ENCODE measurements at regions not wholly inside any gene's neighbourhood (a gene's known extent, or its start where the extent isn't known, plus 50 kb on each side); places are given as distances from the start of the nearest gene placed in this dataset.
"Not testable (repeated sequence)": the region's sequence is repeated elsewhere in the genome, so short reads cannot be mapped to it uniquely, and the experiment has no call there.

GRCh38 chrX:39067866-39068265 lies 266.6 kb downstream of the MID1IP1 start:
- H2AFZ ChIP-seq (ENCODE audit: low read depth, low read length, severe bottlenecking), result no peak overlapping the region
- H4K20me1 ChIP-seq (ENCODE audit: low read depth, low read length), result no peaks in the 10 kb centered on the region
- H3K9me3 ChIP-seq (ENCODE audit: insufficient read depth, low read length), result no peaks in the 10 kb centered on the region
- H3K4me2 ChIP-seq (ENCODE audit: low read depth, low read length, poor library complexity, severe bottlenecking), result no peak overlapping the region
- TF ChIP-seq EZH2phosphoT487 (conservative IDR thresholded peaks at IDR 0.05; ENCODE audit: low read length) (no peak), CTCF (IDR thresholded peaks at IDR 0.05; ENCODE audit: insufficient read depth, low read length, poor library complexity, severe bottlenecking) (no peak)
- H3F3A ChIP-seq (ENCODE audit: insufficient read depth), result no peaks in the 10 kb centered on the region
- H3K27me3 ChIP-seq (ENCODE audit: low read length), result no peaks in the 10 kb centered on the region
- no peak overlapping the region for H3K9ac ChIP-seq (ENCODE audit: low read length)
- H3K9me2 ChIP-seq (replicated peaks; ENCODE audit: insufficient read depth, low read length), result no peaks in the 10 kb centered on the region
- no peaks in the 10 kb centered on the region for H3K79me2 ChIP-seq (ENCODE audit: insufficient read depth, low read length)
- no peak overlapping the region for H3K4me3 ChIP-seq (ENCODE audit: insufficient read depth, low read length, poor library complexity, severe bottlenecking)
- no peak overlapping the region for H3K27ac ChIP-seq (ENCODE audit: low read depth, low read length)
- no peaks in the 10 kb centered on the region for H3K36me3 ChIP-seq (ENCODE audit: low read length)

DNA sequence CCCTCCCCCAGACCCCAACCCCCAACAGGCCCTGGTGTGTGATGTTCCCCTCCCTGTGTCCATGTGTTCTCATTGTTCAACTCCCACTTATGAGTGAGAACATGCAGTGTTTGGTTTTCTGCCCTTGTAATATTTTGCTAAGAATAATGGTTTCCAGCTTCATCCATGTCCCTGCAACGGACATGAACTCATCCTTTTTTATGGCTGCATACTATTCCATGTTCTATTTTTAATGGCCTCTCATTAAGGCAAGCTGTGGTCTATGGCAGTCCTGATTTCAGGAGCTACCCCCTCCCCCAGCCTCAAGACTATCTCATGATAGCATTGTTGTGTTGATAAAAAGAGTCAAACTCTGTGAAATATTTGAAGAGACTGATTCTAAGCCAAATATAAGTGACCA lies 267.4 kb downstream of the MID1IP1 start:
- not testable (repeated sequence) for H3K36me3 ChIP-seq (ENCODE audit: low read length); H3K79me2 ChIP-seq (ENCODE audit: insufficient read depth, low read length); H3K4me2 ChIP-seq (ENCODE audit: low read depth, low read length, poor library complexity, severe bottlenecking); H3K9ac ChIP-seq (ENCODE audit: low read length); H3K27me3 ChIP-seq (ENCODE audit: low read length); H2AFZ ChIP-seq (ENCODE audit: low read depth, low read length, severe bottlenecking); H4K20me1 ChIP-seq (ENCODE audit: low read depth, low read length); H3K9me3 ChIP-seq (ENCODE audit: insufficient read depth, low read length); H3K27ac ChIP-seq (ENCODE audit: low read depth, low read length); H3K4me3 ChIP-seq (ENCODE audit: insufficient read depth, low read length, poor library complexity, severe bottlenecking); H3K9me2 ChIP-seq (replicated peaks; ENCODE audit: insufficient read depth, low read length); H3F3A ChIP-seq (ENCODE audit: insufficient read depth)

DNA sequence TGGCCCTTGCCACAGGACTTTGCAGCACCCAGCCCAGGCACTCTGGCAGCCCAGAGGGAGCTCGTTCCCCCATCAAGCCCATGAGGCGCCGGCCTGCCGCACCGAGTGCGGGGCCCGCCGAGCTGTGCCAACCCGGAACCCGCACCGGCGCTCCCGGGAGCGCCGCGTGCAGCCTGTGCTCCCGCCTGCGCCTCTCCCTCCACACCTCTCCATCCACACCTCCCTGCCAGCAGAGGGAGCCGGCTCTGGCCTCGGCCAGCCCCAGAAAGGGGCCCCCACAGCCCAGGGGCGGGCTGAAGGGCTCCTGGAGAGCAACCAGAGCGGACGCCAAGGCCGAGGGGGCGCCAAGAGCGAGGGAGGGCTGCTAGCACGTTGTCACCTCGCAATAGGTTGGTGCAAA lies 268.8 kb downstream of the MID1IP1 start:
- Histone ChIP-seq H2AFZ (ENCODE audit: low read depth, low read length, severe bottlenecking) (no peak overlapping the region), H4K20me1 (ENCODE audit: low read depth, low read length) (no peaks in the 10 kb centered on the region), H3K79me2 (ENCODE audit: insufficient read depth, low read length) (no peaks in the 10 kb centered on the region), H3F3A (ENCODE audit: insufficient read depth) (no peaks in the 10 kb centered on the region), H3K4me2 (ENCODE audit: low read depth, low read length, poor library complexity, severe bottlenecking) (no peak overlapping the region), H3K27ac (ENCODE audit: low read depth, low read length) (no peak overlapping the region), H3K27me3 (ENCODE audit: low read length) (no peaks in the 10 kb centered on the region), H3K4me3 (ENCODE audit: insufficient read depth, low read length, poor library complexity, severe bottlenecking) (no peak overlapping the region), H3K36me3 (ENCODE audit: low read length) (no peaks in the 10 kb centered on the region), H3K9me3 (ENCODE audit: insufficient read depth, low read length) (no peaks in the 10 kb centered on the region), H3K9me2 (replicated peaks; ENCODE audit: insufficient read depth, low read length) (no peaks in the 10 kb centered on the region), H3K9ac (ENCODE audit: low read length) (no peak overlapping the region)
- TF ChIP-seq EZH2phosphoT487 (conservative IDR thresholded peaks at IDR 0.05; ENCODE audit: low read length) (no peak), CTCF (IDR thresholded peaks at IDR 0.05; ENCODE audit: insufficient read depth, low read length, poor library complexity, severe bottlenecking) (no peak)

DNA sequence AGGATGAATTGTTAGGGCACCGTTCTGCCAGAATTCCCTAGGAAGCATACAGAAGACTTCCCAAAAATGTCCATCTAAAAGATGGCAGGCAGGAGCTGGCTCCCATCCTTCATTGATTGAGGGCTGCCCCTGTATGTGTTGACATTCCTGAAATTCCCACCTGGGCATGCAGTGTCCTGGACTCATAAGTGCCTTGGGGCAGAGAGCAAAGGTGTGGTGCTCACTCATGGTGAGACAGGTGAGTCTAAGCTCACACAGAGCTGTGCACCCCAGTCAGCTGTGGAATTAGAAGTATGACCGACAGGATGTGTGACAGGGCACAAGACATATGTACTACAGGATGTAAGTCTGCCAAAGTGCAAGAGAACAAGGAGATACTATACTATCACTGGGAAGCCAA lies 271.9 kb downstream of the MID1IP1 start:
- Histone ChIP-seq H3K9me3 (ENCODE audit: insufficient read depth, low read length) (no peaks in the 10 kb centered on the region), H3K36me3 (ENCODE audit: low read length) (no peaks in the 10 kb centered on the region), H3K4me2 (ENCODE audit: low read depth, low read length, poor library complexity, severe bottlenecking) (no peak overlapping the region), H3K79me2 (ENCODE audit: insufficient read depth, low read length) (no peaks in the 10 kb centered on the region), H4K20me1 (ENCODE audit: low read depth, low read length) (no peaks in the 10 kb centered on the region), H3K27me3 (ENCODE audit: low read length) (no peaks in the 10 kb centered on the region), H3K9me2 (replicated peaks; ENCODE audit: insufficient read depth, low read length) (no peaks in the 10 kb centered on the region), H2AFZ (ENCODE audit: low read depth, low read length, severe bottlenecking) (no peak overlapping the region), H3K4me3 (ENCODE audit: insufficient read depth, low read length, poor library complexity, severe bottlenecking) (no peak overlapping the region), H3F3A (ENCODE audit: insufficient read depth) (no peaks in the 10 kb centered on the region), H3K9ac (ENCODE audit: low read length) (no peak overlapping the region), H3K27ac (ENCODE audit: low read depth, low read length) (no peak overlapping the region)
- no peak for TF ChIP-seq CTCF (IDR thresholded peaks at IDR 0.05; ENCODE audit: insufficient read depth, low read length, poor library complexity, severe bottlenecking)
- TF ChIP-seq EZH2phosphoT487 (conservative IDR thresholded peaks at IDR 0.05; ENCODE audit: low read length), result no peak
